Right lobe of liver (tissue), 6 donors: ENCODE measurements at regions not wholly inside any gene's neighbourhood (a gene's known extent, or its start where the extent isn't known, plus 50 kb on each side); places are given as distances from the start of the nearest gene placed in this dataset.
A peak's percentile ranks its signal among the peaks of the same experiment; 100 is the strongest.

Source experiments
- ATAC-seq, 4 donors: fragments of 200-7000 bp; cut with Tn5 transposase; one replicate each; pipeline ENCODE4 v1.9.1; 2020; ENCODE audit warnings: mild to moderate bottlenecking in 4 of 4, moderate library complexity in 4 of 4
- DNase-seq, 3 donors: peaks; one replicate each; pipeline ENCODE4 v3.0.0-alpha.2; 2020
- H3K27ac ChIP-seq, 3 donors: fragments of 200-600 bp; one replicate each; pipeline ENCODE4 v1.8.0; 2022
- H3K27me3 ChIP-seq, 2 donors: fragments of 200-600 bp; one replicate each; pipeline ENCODE4 v1.8.0; 2022
- H3K36me3 ChIP-seq, 4 donors: fragments of 200-600 bp; sonication (generic) in 1 of 4; one replicate each; pipeline versions ENCODE4 v1.5.1 to v1.8.0; 2017 to 2022; ENCODE audit warnings: control low read depth in 1 of 4
- H3K4me1 ChIP-seq, 4 donors: fragments of 200-600 bp; sonication (generic) in 1 of 4; one replicate each; pipeline versions ENCODE4 v1.5.1 to v1.8.0; 2017 to 2022; ENCODE audit warnings: control low read depth in 1 of 4
- H3K4me3 ChIP-seq, 3 donors: fragments of 200-600 bp; one replicate each; pipeline ENCODE4 v1.8.0; 2022
- H3K9me3 ChIP-seq, 4 donors: fragments of 200-600 bp; sonication (generic) in 1 of 4; one replicate each; pipeline versions ENCODE4 v1.5.1 to v1.8.0; 2017 to 2022; ENCODE audit warnings: control low read depth in 1 of 4
- CTCF ChIP-seq, 4 donors: fragments of 200-600 bp in 3 of 4; fragments of 450-650 bp in 1 of 4; IDR thresholded peaks; one replicate each; pipeline versions ENCODE4 v1.5.1 to v1.8.0; 2016 to 2022; ENCODE audit warnings: antibody characterized with exemption in 4 of 4, mild to moderate bottlenecking in 2 of 4
- POLR2A ChIP-seq: fragments of 450-650 bp; IDR thresholded peaks from one replicate; pipeline ENCODE4 v1.6.1; 2017; ENCODE audit warnings: antibody characterized with exemption, mild to moderate bottlenecking
- WGBS: methylation state at CpG from one replicate; pipeline ENCODE4 v1.1.6; 2018; ENCODE audit warnings: low coverage, low lambda C conversion rate; ENCODE audit not compliant: insufficient coverage; ENCODE audit errors: missing lambda C conversion rate; 5-methylcytosine and 5-hydroxymethylcytosine counted together
- intact Hi-C, 2 donors: fragments of 100-400 bp; cut with DNase I; formaldehyde crosslinking; loops; one replicate each; pipeline versions ENCODE4 v1.11.2 to v1.14.1; 2022
- donor health status: DM: no; HTN: yes; CAD: no.
- donor health status: DM: no; HTN: no; CAD: no.
- donor health status: DM: no; HTN: no; CAD: no.
- donor health status: DM: no; HTN: yes; CAD: no.
- donor health status: DM: no; HTN: yes; CAD: no.

GRCh38 chr5:67605730-67606585 is 409.4 kb upstream of the CD180 start:
- Histone ChIP-seq H3K36me3 (no peaks in the 10 kb centered on the region), H3K27me3 (no peaks in the 10 kb centered on the region), H3K27ac (peak overlapping the region; percentile 22 to 80 (median 61)), H3K4me3 (peak overlapping the region in 2 of 3 donors; percentile 27 to 41), H3K4me1 (peaks cover 0 to 12% (median 5%) of the 10 kb centered on the region in 4 donors), H3K9me3 (no peaks in the 10 kb centered on the region)
- no peak for TF ChIP-seq POLR2A
- no peak for TF ChIP-seq CTCF (IDR thresholded peaks at IDR 0.05)
- WGBS: 25% methylated on average over 9 of the region's 9 CpGs
- ATAC-seq (peak; percentile 94 to 97 (median 96)), DNase-seq (peak in 2 of 3 donors; percentile 24 to 75)
- intact Hi-C loops: no loop called here

- H3K27me3 ChIP-seq: no peaks in the 10 kb centered on the region
- H3K36me3 ChIP-seq: no peaks in the 10 kb centered on the region
- no peak overlapping the region for H3K4me3 ChIP-seq
- H3K4me1 ChIP-seq: no peaks in the 10 kb centered on the region
- H3K27ac ChIP-seq: no peak overlapping the region
- intact Hi-C loops: no loop called here
- DNase-seq (no peak), ATAC-seq (no peak)
- no peaks in the 10 kb centered on the region for H3K9me3 ChIP-seq
- no CpG with 5 or more reads among the region's 3 CpGs for WGBS
- TF ChIP-seq POLR2A (no peak), CTCF (IDR thresholded peaks at IDR 0.05) (no peak)
These were observed 394.9 kb upstream of the CD180 start for GRCh38 chr5:67591491-67591890.

- Histone ChIP-seq H3K4me1 (no peaks in the 10 kb centered on the region), H3K4me3 (no peak overlapping the region), H3K36me3 (no peaks in the 10 kb centered on the region), H3K27ac (no peak overlapping the region), H3K27me3 (no peaks in the 10 kb centered on the region), H3K9me3 (no peaks in the 10 kb centered on the region)
- 51% methylated on average over 2 of the region's 2 CpGs for WGBS
- TF ChIP-seq CTCF (IDR thresholded peaks at IDR 0.05) (no peak), POLR2A (no peak)
- ATAC-seq (no peak), DNase-seq (no peak)
- intact Hi-C loops: no loop called here
These were observed 391.8 kb upstream of the CD180 start for GRCh38 chr5:67588389-67588788.

- H3K4me1 ChIP-seq: peaks cover 0 to 3% (median 0%) of the 10 kb centered on the region in 4 donors
- H3K9me3 ChIP-seq: no peaks in the 10 kb centered on the region
- no peak for ATAC-seq
- no peaks in the 10 kb centered on the region for H3K36me3 ChIP-seq
- no peak overlapping the region for H3K4me3 ChIP-seq
- no peak overlapping the region for H3K27ac ChIP-seq
- TF ChIP-seq CTCF (IDR thresholded peaks at IDR 0.05) (no peak), POLR2A (no peak)
- DNase-seq: no peak
- H3K27me3 ChIP-seq: no peaks in the 10 kb centered on the region
- intact Hi-C loops: no loop called here
These were observed 384.6 kb upstream of the CD180 start for GRCh38 chr5:67581203-67581602.
